Endodermal cell (in vitro differentiated cells): ENCODE measurements at regions not wholly inside any gene's neighbourhood (a gene's known extent, or its start where the extent isn't known, plus 50 kb on each side); places are given as distances from the start of the nearest gene placed in this dataset.

ENCODE experiments used
- DNase-seq: peaks from one replicate; pipeline ENCODE4 v3.0.0-alpha.2; 2017
- H3K27ac ChIP-seq: 2 replicates; pipeline ENCODE4 v1.5.1; 2013; ENCODE audit warnings: mild to moderate bottlenecking, low read depth, low read length, moderate library complexity
- H3K27me3 ChIP-seq: 2 replicates; pipeline ENCODE4 v1.6.1; 2013; ENCODE audit warnings: mild to moderate bottlenecking, low read length, moderate library complexity; ENCODE audit not compliant: insufficient read depth, control insufficient read depth, poor library complexity, severe bottlenecking
- H3K36me3 ChIP-seq: 2 replicates; pipeline ENCODE4 v1.7.0; 2013; ENCODE audit warnings: mild to moderate bottlenecking, low read length, moderate library complexity; ENCODE audit not compliant: control insufficient read depth, insufficient read depth
- H3K4me1 ChIP-seq: one replicate; pipeline ENCODE4 v1.7.0; 2013; ENCODE audit warnings: low read length; ENCODE audit not compliant: control insufficient read depth, insufficient read depth
- H3K4me3 ChIP-seq: 2 replicates; pipeline ENCODE4 v1.5.1; 2013; ENCODE audit warnings: mild to moderate bottlenecking, low read length, moderate library complexity
- H3K9ac ChIP-seq: 2 replicates; pipeline ENCODE4 v1.6.1; 2013; ENCODE audit warnings: mild to moderate bottlenecking, low read length, moderate library complexity; ENCODE audit not compliant: poor library complexity, severe bottlenecking; ENCODE audit errors: extremely low read depth
- H3K9me3 ChIP-seq: 2 replicates; pipeline ENCODE4 v1.6.1; 2013; ENCODE audit warnings: mild to moderate bottlenecking, low read length, moderate library complexity; ENCODE audit not compliant: control insufficient read depth
- H3K27ac Mint-ChIP-seq: 2 replicates; pipeline ENCODE4 v1.8.0; 2020; ENCODE audit warnings: mixed read lengths
- H3K27me3 Mint-ChIP-seq: 2 replicates; pipeline ENCODE4 v1.8.0; 2021; ENCODE audit warnings: mild to moderate bottlenecking, mixed read lengths; ENCODE audit not compliant: insufficient read depth
- H3K36me3 Mint-ChIP-seq: 2 replicates; pipeline ENCODE4 v1.8.0; 2020; ENCODE audit warnings: low read depth, mixed read lengths
- H3K4me1 Mint-ChIP-seq: 2 replicates; pipeline ENCODE4 v1.8.0; 2020; ENCODE audit warnings: mixed read lengths
- H3K4me3 Mint-ChIP-seq: 2 replicates; pipeline ENCODE4 v1.8.0; 2020; ENCODE audit warnings: mild to moderate bottlenecking, moderate library complexity, mixed read lengths
- H3K9me3 Mint-ChIP-seq: 2 replicates; pipeline ENCODE4 v1.8.0; 2020; ENCODE audit warnings: mild to moderate bottlenecking, mixed read lengths
- CTCF ChIP-seq: fragments of 200-600 bp; sonication (generic); conservative IDR thresholded peaks from 2 replicates; pipeline ENCODE4 v1.5.0; 2021; ENCODE audit warnings: antibody characterized with exemption, mild to moderate bottlenecking
- WGBS, 2 experiments: methylation state at CpG; one replicate each; pipeline versions ENCODE4 v1.1.5 to v1.1.7; 2013; ENCODE audit warnings: missing lambda C conversion rate in 2 of 2, mixed read lengths in 1 of 2; ENCODE audit not compliant: insufficient coverage in 1 of 2, insufficient read length in 1 of 2; 5-methylcytosine and 5-hydroxymethylcytosine counted together

GRCh38 chr5:100723229-100723628, 179.9 kb downstream of the ST8SIA4 start:
- no peak overlapping the region for H3K4me3 ChIP-seq
- H3K4me1 ChIP-seq = peaks cover 10% of the 10 kb centered on the region
- H3K27me3 ChIP-seq = no peaks in the 10 kb centered on the region
- no peak overlapping the region for H3K4me3 Mint-ChIP-seq
- H3K27ac Mint-ChIP-seq = no peak overlapping the region
- peaks cover 24% of the 10 kb centered on the region for H3K4me1 Mint-ChIP-seq
- H3K27ac ChIP-seq = no peak overlapping the region
- TF ChIP-seq CTCF = no peak
- H3K9me3 Mint-ChIP-seq = no peaks in the 10 kb centered on the region
- H3K36me3 Mint-ChIP-seq = no peaks in the 10 kb centered on the region
- peaks cover 13% of the 10 kb centered on the region for H3K27me3 Mint-ChIP-seq
- DNase-seq = no peak
- no peaks in the 10 kb centered on the region for H3K36me3 ChIP-seq
- H3K9ac ChIP-seq = no peak overlapping the region
- H3K9me3 ChIP-seq = no peaks in the 10 kb centered on the region

GRCh38 chr5:100726116-100726515, 177.0 kb downstream of the ST8SIA4 start:
- no peak overlapping the region for H3K27ac ChIP-seq
- H3K4me1 Mint-ChIP-seq = peaks cover 24% of the 10 kb centered on the region
- no peaks in the 10 kb centered on the region for H3K27me3 ChIP-seq
- no peaks in the 10 kb centered on the region for H3K36me3 ChIP-seq
- TF ChIP-seq CTCF = no peak
- H3K4me3 ChIP-seq = no peak overlapping the region
- no peaks in the 10 kb centered on the region for H3K9me3 ChIP-seq
- no peaks in the 10 kb centered on the region for H3K36me3 Mint-ChIP-seq
- WGBS, 2 experiments = 94 to 100% methylated on average over 2 of the region's 2 CpGs
- peaks cover 4% of the 10 kb centered on the region for H3K27me3 Mint-ChIP-seq
- no peak for DNase-seq
- H3K4me3 Mint-ChIP-seq = no peak overlapping the region
- no peaks in the 10 kb centered on the region for H3K9me3 Mint-ChIP-seq
- H3K27ac Mint-ChIP-seq = no peak overlapping the region
- no peak overlapping the region for H3K9ac ChIP-seq
- peaks cover 10% of the 10 kb centered on the region for H3K4me1 ChIP-seq

DNA sequence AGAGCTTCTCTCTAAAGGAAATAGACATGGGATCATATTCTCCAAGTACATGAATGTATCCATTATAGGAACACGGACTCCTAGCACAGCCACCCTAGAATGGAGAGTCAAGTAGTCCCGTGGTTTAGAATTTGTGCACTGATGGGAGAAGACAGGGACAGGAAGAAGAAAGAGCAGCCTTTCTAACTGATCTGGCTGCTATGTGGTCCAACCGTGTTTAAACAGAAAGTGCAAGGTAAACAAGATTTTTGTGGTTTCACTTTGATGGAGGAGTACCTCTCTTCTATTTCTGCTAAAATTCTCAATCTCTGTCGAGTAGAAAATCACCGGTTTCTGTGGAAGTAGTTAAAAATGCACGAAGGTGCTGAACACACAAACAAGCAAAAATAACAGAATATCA, 171.3 kb downstream of the ST8SIA4 start:
- Mint-ChIP-seq H3K4me1 (no peaks in the 10 kb centered on the region), H3K36me3 (no peaks in the 10 kb centered on the region), H3K9me3 (no peaks in the 10 kb centered on the region), H3K27me3 (peaks cover 2% of the 10 kb centered on the region), H3K27ac (no peak overlapping the region), H3K4me3 (no peak overlapping the region)
- no peaks in the 10 kb centered on the region for H3K4me1 ChIP-seq
- no peaks in the 10 kb centered on the region for H3K27me3 ChIP-seq
- no peaks in the 10 kb centered on the region for H3K36me3 ChIP-seq
- H3K27ac ChIP-seq = no peak overlapping the region
- H3K9me3 ChIP-seq = no peaks in the 10 kb centered on the region
- TF ChIP-seq CTCF = no peak
- H3K4me3 ChIP-seq = no peak overlapping the region
- 95 to 97% methylated on average over 3 to 6 of the region's 6 CpGs for WGBS, 2 experiments
- no peak for DNase-seq
- no peak overlapping the region for H3K9ac ChIP-seq
